GM18520 (cell line): ENCODE measurements at regions not wholly inside any gene's neighbourhood (a gene's known extent, or its start where the extent isn't known, plus 50 kb on each side); places are given as distances from the start of the nearest gene placed in this dataset.

ENCODE experiments used
- ATAC-seq: cut with Tn5 transposase; IDR thresholded peaks from one replicate; pipeline ENCODE4 v1.9.1; 2021; ENCODE audit not compliant: unreplicated experiment

DNA sequence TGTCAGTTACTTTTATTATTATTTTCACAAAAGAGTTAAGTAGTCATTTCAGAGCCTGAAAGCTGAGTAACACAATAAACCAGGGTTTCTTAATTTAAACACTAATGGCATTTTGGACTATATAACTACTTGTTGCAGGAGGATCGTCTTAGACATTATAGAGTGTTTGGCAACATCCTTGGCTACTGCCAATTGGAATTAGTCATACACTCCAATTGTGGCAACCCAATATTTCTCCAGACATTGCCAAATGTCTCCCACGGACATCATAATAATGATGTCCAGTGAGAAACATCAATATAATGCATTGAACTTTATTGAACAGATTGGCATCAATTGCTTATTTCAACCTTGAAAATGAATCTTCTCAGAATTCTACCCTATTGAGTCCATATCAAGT is 441.9 kb upstream of the ADGRL4 start:
- no peak for ATAC-seq

DNA sequence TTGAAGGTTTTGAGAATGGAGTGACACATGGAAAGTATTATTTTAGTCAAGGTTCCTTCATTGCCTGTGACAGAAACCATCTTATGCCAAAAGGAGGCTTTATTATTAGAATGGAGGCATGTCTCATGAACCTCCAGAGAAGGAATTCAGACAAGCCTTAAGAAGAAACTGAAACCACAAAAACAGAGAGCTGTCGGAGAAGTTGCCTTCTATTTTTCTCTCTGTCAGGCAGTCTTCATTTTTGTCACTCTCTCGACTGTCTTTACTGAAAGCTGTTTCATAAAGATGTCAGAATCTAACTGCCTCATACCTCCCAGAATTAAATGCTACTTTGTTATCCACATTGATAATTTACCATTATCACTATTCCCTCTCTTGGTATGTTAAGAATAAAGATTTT is 434.7 kb upstream of the ADGRL4 start:
- no peak for ATAC-seq

- ATAC-seq = no peak
Measured at GRCh38 chr1:79437540-79437939, 431.0 kb upstream of the ADGRL4 start.

- ATAC-seq = no peak
Measured at GRCh38 chr1:79431340-79431739, 424.8 kb upstream of the ADGRL4 start.

DNA sequence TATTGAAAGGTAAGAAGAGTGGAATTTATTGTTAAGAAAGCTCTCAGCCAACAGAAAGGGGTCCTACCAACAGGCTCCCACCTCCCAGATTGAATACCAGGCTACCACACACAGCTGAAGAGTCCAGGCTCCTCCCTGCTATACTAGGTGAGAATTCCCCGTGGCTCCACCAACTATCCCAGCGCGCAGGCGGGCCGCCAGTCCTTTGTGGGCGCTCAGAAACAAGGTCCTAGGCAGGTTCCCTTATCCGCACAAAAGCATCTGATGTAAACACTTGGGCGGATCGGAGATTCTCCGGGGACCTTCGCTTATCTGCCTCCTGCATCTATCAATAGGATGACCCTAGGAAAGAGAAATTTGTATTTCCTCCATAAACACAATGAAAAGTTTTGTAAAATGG is 423.9 kb upstream of the ADGRL4 start:
- ATAC-seq = no peak

- ATAC-seq = no peak
Measured at GRCh38 chr1:79422726-79423125, 416.2 kb upstream of the ADGRL4 start.

GRCh38 chr1:79398501-79398900 is 392.0 kb upstream of the ADGRL4 start:
- ATAC-seq = no peak

- no peak for ATAC-seq
Measured at GRCh38 chr1:79396901-79397300, 390.4 kb upstream of the ADGRL4 start.

GRCh38 chr1:79388694-79389361 is 382.3 kb upstream of the ADGRL4 start:
- no peak for ATAC-seq

GRCh38 chr1:79386730-79387129 is 380.2 kb upstream of the ADGRL4 start:
- no peak for ATAC-seq

DNA sequence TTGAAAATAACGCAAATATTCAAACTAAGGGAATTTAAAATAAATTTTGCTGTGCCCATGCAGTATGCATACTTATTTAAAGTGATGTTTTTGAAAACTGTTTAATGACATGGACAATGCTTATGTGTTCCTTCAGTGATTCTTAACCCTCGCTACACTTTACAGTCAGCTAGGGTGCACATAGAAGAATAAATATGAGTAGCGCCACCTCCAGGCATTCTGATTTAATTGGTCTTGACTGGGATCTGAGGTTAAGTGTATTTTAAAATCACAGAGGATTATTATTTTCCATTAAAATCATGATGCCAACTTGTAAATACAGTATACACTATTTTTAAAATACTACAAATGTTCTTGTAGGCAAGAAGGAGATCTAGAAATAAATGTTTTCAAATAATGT is 373.5 kb upstream of the ADGRL4 start:
- ATAC-seq = no peak

DNA sequence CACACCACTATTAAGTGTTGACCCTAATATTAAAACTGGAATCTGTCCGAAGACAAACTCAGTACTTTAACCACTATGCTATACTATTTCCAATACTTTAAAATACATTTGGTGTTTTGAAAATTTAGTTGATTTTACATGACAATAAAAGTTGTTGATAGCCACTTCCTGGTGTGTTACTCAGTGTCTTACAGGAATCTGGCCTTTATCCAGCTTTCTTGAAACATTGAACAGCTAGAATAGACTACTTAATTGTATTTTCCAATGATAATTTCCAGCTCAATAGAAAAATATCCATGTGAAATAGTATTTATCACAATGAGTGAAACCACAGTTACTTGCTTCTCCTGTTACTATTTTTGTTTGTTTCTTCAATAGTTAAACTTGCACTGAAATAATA is 369.6 kb upstream of the ADGRL4 start:
- no peak for ATAC-seq

GRCh38 chr1:79375352-79375751 is 368.8 kb upstream of the ADGRL4 start:
- no peak for ATAC-seq

- no peak for ATAC-seq
Measured at GRCh38 chr1:79374397-79374796, 367.9 kb upstream of the ADGRL4 start.

- ATAC-seq = no peak
Measured at GRCh38 chr1:79373481-79374125, 367.1 kb upstream of the ADGRL4 start.

- ATAC-seq = no peak
Measured at GRCh38 chr1:79371802-79372201, 365.3 kb upstream of the ADGRL4 start.

- ATAC-seq = no peak
Measured at GRCh38 chr1:79369091-79369490, 362.6 kb upstream of the ADGRL4 start.

DNA sequence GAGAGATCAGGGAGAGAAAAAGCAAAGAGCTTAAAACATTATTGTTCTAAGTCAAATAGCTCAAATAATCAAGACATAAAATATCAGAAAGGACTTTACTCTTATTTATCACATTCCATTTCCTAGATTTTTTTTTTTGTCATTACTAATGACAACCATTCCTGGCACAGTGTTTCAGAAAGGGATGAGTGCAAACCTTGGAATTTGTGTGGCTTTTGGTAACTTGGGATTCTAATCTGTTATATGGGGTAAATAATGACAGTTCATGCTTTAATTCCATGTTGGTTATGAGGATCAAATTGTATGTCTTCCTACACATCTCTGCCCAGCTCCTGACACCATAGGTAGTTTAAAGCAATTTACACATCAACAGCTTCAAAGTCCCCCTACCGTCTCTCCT is 358.4 kb upstream of the ADGRL4 start:
- no peak for ATAC-seq

- no peak for ATAC-seq
Measured at GRCh38 chr1:79363430-79363829, 356.9 kb upstream of the ADGRL4 start.

DNA sequence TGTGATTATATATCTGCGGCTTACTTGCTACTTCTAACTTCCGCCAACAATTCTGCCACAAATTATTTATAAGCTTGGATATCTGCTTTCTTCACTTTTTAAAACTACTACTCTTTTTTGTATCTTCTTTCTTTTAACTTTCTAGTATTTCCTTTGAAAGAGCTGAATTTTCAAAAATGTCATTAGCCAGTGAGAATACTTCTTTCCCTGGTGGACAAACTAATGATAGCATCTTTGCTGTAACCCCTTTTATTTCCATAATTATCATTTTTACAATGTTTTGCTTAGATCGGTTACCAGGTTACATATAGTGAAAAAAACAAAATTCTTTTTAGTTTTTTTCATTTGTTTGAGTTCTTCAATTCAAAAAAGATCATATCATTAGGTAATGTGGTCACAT is 355.9 kb upstream of the ADGRL4 start:
- ATAC-seq = no peak

GRCh38 chr1:79355090-79355489 is 348.6 kb upstream of the ADGRL4 start:
- no peak for ATAC-seq

DNA sequence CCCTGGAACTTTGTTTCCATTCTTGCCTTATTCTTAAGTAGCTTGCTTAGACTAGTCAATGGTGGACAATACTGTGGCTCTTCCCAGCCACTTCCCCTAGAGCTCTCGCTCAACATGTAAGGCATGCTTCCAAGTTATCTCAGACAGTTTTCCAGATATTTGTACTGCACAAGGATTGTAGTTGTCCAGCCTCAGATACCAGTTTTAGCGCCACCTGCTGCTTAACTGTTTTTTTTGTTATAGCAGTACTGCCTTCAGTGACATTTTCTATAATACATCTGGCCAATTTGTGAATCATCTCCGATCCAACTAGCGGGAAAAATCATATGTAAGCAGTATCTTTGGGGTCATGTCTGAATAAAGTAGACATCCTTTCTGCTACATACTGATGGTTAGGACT is 346.7 kb upstream of the ADGRL4 start:
- no peak for ATAC-seq

DNA sequence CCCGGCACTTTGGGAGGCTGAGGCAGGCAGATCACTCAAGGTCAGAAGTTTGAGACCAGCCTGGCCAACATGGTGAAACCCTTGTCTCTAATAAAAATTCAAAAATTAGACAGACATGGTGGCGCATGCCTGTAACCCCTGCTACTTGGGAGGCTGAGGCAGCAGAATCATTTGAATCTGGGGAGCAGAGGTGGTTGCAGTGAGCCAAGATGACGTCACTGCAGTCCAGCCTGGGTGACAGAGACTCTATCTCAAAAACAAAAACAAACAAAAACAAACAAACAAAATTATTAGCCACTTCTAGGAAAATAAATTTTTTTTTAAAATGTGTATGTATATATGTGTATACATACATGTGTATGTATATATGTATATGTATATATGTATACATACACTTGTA is 320.3 kb upstream of the ADGRL4 start:
- no peak for ATAC-seq
